Stimulated activated CD4-positive, alpha-beta T cell treated with anti-CD3 and anti-CD28 coated beads, Interleukin-1b, Interleukin-23, amount 100 ng/mL, for 48 hours (primary cell): ENCODE measurements at regions not wholly inside any gene's neighbourhood (a gene's known extent, or its start where the extent isn't known, plus 50 kb on each side); places are given as distances from the start of the nearest gene placed in this dataset.

Source experiments
- DNase-seq: peaks from one replicate; pipeline ENCODE4 v3.0.0-alpha.2; 2020

- no peak for DNase-seq
These were observed 145.8 kb downstream of the ACTL7B start for GRCh38 chr9:108709997-108710396.

- DNase-seq: no peak
These were observed 146.7 kb downstream of the ACTL7B start for GRCh38 chr9:108709126-108709525.

GRCh38 chr9:108708448-108708847, 147.3 kb downstream of the ACTL7B start:
- DNase-seq: no peak

- DNase-seq: no peak
These were observed 148.7 kb downstream of the ACTL7B start for GRCh38 chr9:108707120-108707519.

- no peak for DNase-seq
These were observed 151.5 kb downstream of the ACTL7B start for GRCh38 chr9:108704156-108704852.

- DNase-seq: no peak
These were observed 152.4 kb downstream of the ACTL7B start for GRCh38 chr9:108703429-108703828.

- no peak for DNase-seq
These were observed 153.1 kb downstream of the ACTL7B start for GRCh38 chr9:108702681-108703080.

GRCh38 chr9:108698801-108699200, 157.0 kb downstream of the ACTL7B start:
- DNase-seq: no peak

- DNase-seq: no peak
These were observed 157.6 kb downstream of the ACTL7B start for GRCh38 chr9:108698231-108698630.

- no peak for DNase-seq
These were observed 159.6 kb downstream of the ACTL7B start for GRCh38 chr9:108696156-108696555.

GRCh38 chr9:108694170-108694569, 161.6 kb downstream of the ACTL7B start:
- no peak for DNase-seq

GRCh38 chr9:108691614-108692013, 164.2 kb downstream of the ACTL7B start:
- DNase-seq: no peak

GRCh38 chr9:108688676-108689075, 167.1 kb downstream of the ACTL7B start:
- no peak for DNase-seq

- no peak for DNase-seq
These were observed 167.7 kb downstream of the ACTL7B start for GRCh38 chr9:108688051-108688450.

GRCh38 chr9:108687006-108687987, 168.5 kb downstream of the ACTL7B start:
- no peak for DNase-seq

- DNase-seq: no peak
These were observed 171.3 kb downstream of the ACTL7B start for GRCh38 chr9:108684288-108685025.

GRCh38 chr9:108683245-108683644, 172.5 kb downstream of the ACTL7B start:
- DNase-seq: no peak

GRCh38 chr9:108681851-108682590, 173.8 kb downstream of the ACTL7B start:
- no peak for DNase-seq

GRCh38 chr9:108680946-108681345, 174.8 kb downstream of the ACTL7B start:
- no peak for DNase-seq

GRCh38 chr9:108677776-108678175, 178.0 kb downstream of the ACTL7B start:
- DNase-seq: no peak

GRCh38 chr9:108676355-108676754, 179.4 kb downstream of the ACTL7B start:
- DNase-seq: no peak

GRCh38 chr9:108675708-108676107, 180.1 kb downstream of the ACTL7B start:
- no peak for DNase-seq
